Activated CD4-positive, alpha-beta memory T cell treated with anti-CD3 and anti-CD28 coated beads for 36 hours (primary cell): ENCODE measurements at regions not wholly inside any gene's neighbourhood (a gene's known extent, or its start where the extent isn't known, plus 50 kb on each side); places are given as distances from the start of the nearest gene placed in this dataset.

ENCODE experiments used
- CTCF ChIA-PET: fragments of 350-600 bp; sonication (Branson Sonifier 250); formaldehyde crosslinking; loops from one replicate; lab custom pipeline; 2021; ENCODE audit warnings: antibody characterized with exemption, inconsistent platforms; lab: Charles Lee
- POLR2A ChIA-PET: fragments of 350-600 bp; sonication (Branson Sonifier 250); formaldehyde crosslinking; loops from one replicate; lab custom pipeline; 2021; ENCODE audit warnings: antibody characterized with exemption; lab: Charles Lee
- DNase-seq: peaks from one replicate; pipeline ENCODE4 v3.0.0-alpha.2; 2020
- H3K27ac Mint-ChIP-seq: one replicate; pipeline ENCODE4 v1.8.0; 2021; ENCODE audit warnings: mixed read lengths
- H3K27me3 Mint-ChIP-seq: one replicate; pipeline ENCODE4 v1.8.0; 2021; ENCODE audit warnings: mixed read lengths
- H3K36me3 Mint-ChIP-seq: one replicate; pipeline ENCODE4 v1.8.0; 2021; ENCODE audit warnings: mixed read lengths
- H3K4me1 Mint-ChIP-seq: one replicate; pipeline ENCODE4 v1.8.0; 2021; ENCODE audit warnings: low read depth, mixed read lengths
- H3K4me3 Mint-ChIP-seq: one replicate; pipeline ENCODE4 v1.8.0; 2021; ENCODE audit warnings: mild to moderate bottlenecking, mixed read lengths
- H3K9me3 Mint-ChIP-seq: one replicate; pipeline ENCODE4 v1.8.0; 2021; ENCODE audit warnings: mixed read lengths
- intact Hi-C: fragments of 100-400 bp; cut with micrococcal nuclease; formaldehyde crosslinking; loops from one replicate; pipeline ENCODE4 v1.15.1; 2023

DNA sequence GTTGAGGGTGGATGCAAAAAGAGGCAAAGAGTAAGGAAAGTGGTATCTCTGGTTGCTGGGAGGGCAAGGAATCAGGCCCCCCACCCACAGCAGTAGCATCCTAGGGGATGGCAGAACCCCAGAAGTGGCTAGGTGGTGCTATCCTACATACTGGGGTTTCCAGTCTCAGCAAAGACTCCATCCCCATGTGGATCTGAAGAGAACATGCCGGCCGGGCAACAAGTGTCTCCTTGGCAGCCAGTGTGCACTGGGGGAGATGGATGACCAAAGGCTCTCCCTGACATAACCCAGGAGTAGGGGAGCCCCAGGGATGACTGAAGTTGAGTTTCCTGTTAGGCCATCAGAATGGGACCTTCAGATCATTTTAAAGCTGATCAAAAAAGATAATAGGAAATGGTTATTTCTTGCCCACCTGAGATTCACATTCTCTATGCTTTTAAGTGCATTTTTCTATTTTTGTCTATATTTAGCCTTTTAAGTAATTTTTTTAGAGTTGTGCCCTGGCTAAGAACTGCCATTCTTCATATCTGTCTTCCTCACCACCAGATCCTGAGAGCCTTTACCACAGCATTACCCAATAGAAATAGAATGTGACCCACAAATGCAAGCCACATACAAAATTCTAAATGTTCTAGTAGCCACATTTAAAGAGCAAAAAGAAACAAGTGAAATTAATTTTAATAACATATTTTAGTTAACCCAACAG, 78.7 kb upstream of the SMIM23 start:
- no peak overlapping the region for H3K4me3 Mint-ChIP-seq
- no peaks in the 10 kb centered on the region for H3K9me3 Mint-ChIP-seq
- DNase-seq = no peak
- ChIA-PET CTCF (no interaction called here), POLR2A (no interaction called here)
- H3K27ac Mint-ChIP-seq = no peak overlapping the region
- intact Hi-C loops = no loop called here
- H3K27me3 Mint-ChIP-seq = peaks cover 2% of the 10 kb centered on the region
- H3K36me3 Mint-ChIP-seq = no peaks in the 10 kb centered on the region
- no peaks in the 10 kb centered on the region for H3K4me1 Mint-ChIP-seq

DNA sequence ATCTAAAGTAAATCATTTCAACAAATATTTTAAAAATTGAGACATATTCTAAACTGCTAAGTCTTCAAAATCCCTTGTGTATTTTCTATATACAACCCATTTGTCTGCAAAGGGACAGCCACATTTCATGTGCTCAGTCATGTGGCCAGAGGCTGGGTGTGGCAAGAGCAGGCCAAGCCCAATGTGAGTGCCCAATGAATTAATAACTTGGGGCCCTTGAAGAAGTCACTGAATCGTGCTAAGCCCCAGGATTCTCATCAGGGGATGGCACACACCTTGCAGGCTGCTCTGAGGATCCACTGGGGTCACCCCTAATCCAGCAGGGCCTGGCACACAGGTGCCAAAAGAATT, 78.2 kb upstream of the SMIM23 start:
- H3K9me3 Mint-ChIP-seq = no peaks in the 10 kb centered on the region
- H3K4me3 Mint-ChIP-seq = no peak overlapping the region
- no peak overlapping the region for H3K27ac Mint-ChIP-seq
- intact Hi-C loops = no loop called here
- H3K27me3 Mint-ChIP-seq = peaks cover 3% of the 10 kb centered on the region
- ChIA-PET POLR2A (no interaction called here), CTCF (no interaction called here)
- no peaks in the 10 kb centered on the region for H3K4me1 Mint-ChIP-seq
- H3K36me3 Mint-ChIP-seq = no peaks in the 10 kb centered on the region
- DNase-seq = no peak

DNA sequence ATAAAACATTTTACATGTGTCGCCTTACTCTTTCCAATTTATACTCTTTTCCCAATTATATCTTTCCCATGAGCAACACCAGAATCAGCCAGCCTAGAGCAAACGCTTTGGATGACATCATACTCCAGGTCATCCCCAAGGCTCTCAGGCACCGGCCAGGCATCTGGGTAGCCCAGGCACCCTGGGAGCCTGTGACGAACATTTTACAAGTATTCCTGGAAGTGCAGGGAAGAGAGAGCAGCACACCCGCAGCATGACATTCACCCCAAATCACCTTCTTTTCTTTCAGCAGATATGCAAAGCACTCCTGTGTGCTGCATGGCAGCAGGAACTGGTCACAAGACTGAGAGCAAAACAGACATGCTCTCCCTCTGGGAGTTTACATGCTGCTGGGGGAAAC, 75.7 kb upstream of the SMIM23 start:
- ChIA-PET CTCF (no interaction called here), POLR2A (no interaction called here)
- Mint-ChIP-seq H3K4me3 (no peak overlapping the region), H3K27ac (no peak overlapping the region), H3K36me3 (no peaks in the 10 kb centered on the region), H3K9me3 (peaks cover 4% of the 10 kb centered on the region), H3K4me1 (no peaks in the 10 kb centered on the region), H3K27me3 (peaks cover 6% of the 10 kb centered on the region)
- intact Hi-C loops = no loop called here
- DNase-seq = no peak

DNA sequence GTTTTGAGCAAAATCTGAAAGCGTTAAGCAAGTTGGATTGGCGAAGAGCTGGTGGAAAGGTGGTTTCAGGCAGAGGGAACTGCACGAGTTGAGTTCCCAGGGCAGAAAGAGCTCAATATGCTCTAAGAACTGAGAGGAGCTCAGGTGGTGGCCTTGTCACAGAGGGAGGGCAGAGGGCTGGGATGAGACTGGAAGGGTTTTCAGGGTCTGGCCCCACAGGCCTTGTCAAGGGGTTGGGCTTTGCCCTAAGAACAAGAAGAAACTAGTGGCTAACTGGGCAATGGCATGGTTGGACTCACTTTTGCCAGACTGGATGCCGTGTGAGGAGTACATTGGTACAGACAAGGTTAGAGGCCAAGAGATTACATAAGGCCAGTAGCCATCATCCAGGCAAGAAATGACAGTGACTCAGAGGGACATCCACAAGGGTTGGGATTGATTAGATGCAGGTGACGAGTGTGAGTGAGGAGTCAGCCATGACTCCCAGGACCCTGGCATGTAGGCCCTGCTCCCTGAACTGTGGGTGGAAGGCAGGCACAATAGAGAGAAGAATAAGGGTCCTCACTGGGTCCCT, 75.1 kb upstream of the SMIM23 start:
- ChIA-PET CTCF (no interaction called here), POLR2A (no interaction called here)
- Mint-ChIP-seq H3K9me3 (peaks cover 4% of the 10 kb centered on the region), H3K4me1 (no peaks in the 10 kb centered on the region), H3K4me3 (no peak overlapping the region), H3K36me3 (no peaks in the 10 kb centered on the region), H3K27me3 (peaks cover 6% of the 10 kb centered on the region), H3K27ac (no peak overlapping the region)
- DNase-seq = no peak
- intact Hi-C loops = no loop called here

DNA sequence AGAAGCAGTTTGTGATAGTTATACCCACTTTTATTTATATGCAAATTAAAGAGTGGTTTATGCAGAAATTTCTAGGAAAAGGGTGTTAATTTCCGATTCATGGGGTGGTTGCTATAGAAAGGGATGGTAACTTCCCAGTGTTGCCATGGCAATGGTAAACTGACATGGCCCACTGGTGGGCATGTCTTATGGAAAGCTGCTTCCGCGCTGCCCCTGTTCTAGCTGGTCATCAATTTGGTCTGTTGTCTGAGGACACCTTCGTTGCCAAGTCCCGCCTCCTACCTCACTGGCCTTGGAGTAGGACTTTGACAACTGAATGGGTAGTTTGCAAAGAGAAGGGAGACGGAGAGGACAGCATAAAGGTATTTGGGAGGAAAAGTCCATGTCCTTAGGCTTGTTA, 74.0 kb upstream of the SMIM23 start:
- H3K4me1 Mint-ChIP-seq = no peaks in the 10 kb centered on the region
- ChIA-PET POLR2A (no interaction called here), CTCF (no interaction called here)
- no peak overlapping the region for H3K27ac Mint-ChIP-seq
- peaks cover 6% of the 10 kb centered on the region for H3K27me3 Mint-ChIP-seq
- no peak overlapping the region for H3K4me3 Mint-ChIP-seq
- intact Hi-C loops = no loop called here
- H3K36me3 Mint-ChIP-seq = no peaks in the 10 kb centered on the region
- no peak for DNase-seq
- peaks cover 4% of the 10 kb centered on the region for H3K9me3 Mint-ChIP-seq

DNA sequence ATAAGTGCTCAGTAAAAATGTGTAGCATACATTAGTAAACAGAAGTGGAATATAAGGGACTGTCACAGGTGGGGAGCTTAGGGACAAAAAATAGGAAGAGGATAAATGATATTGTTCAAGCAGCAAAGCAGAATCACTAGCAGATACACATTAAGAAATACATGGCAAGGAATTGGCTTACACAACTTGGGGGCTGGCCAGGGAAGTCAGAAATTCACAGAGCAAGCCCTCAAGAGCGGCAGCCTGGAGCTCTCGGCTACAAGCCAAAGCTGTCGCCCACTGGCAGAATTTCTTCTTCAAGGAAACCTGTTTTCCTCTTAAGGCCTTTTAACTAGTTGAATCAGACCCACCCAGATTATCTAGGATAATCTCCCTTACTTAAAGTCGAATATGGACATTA, 73.0 kb upstream of the SMIM23 start:
- CTCF ChIA-PET = no interaction called here
- Mint-ChIP-seq H3K36me3 (no peaks in the 10 kb centered on the region), H3K4me3 (no peak overlapping the region), H3K9me3 (peaks cover 4% of the 10 kb centered on the region), H3K27ac (no peak overlapping the region), H3K4me1 (no peaks in the 10 kb centered on the region), H3K27me3 (peaks cover 10% of the 10 kb centered on the region)
- POLR2A ChIA-PET = no interaction called here
- intact Hi-C loops = no loop called here
- no peak for DNase-seq

DNA sequence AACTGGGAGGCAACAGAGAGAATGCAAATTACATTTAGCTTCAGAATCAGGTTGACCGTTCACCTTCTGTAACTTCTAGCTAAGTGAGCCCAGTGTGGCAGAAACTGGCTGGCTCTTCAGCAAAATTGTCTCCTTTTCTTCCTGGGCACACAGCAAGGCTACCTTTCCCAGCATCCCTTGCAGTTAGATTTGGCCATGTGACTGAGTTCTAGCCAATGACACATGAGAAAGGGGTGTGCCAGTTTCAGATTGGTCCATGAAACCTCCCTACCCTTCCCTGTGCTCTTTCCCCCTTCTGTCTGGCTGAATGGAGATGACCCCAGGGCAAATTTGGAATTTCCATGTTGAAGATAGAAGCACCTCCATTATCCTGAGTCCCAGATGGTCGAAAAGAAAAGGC, 72.5 kb upstream of the SMIM23 start:
- ChIA-PET CTCF (no interaction called here), POLR2A (no interaction called here)
- H3K36me3 Mint-ChIP-seq = no peaks in the 10 kb centered on the region
- H3K9me3 Mint-ChIP-seq = peaks cover 4% of the 10 kb centered on the region
- peaks cover 15% of the 10 kb centered on the region for H3K27me3 Mint-ChIP-seq
- intact Hi-C loops = no loop called here
- H3K4me3 Mint-ChIP-seq = no peak overlapping the region
- H3K27ac Mint-ChIP-seq = no peak overlapping the region
- no peaks in the 10 kb centered on the region for H3K4me1 Mint-ChIP-seq
- no peak for DNase-seq

DNA sequence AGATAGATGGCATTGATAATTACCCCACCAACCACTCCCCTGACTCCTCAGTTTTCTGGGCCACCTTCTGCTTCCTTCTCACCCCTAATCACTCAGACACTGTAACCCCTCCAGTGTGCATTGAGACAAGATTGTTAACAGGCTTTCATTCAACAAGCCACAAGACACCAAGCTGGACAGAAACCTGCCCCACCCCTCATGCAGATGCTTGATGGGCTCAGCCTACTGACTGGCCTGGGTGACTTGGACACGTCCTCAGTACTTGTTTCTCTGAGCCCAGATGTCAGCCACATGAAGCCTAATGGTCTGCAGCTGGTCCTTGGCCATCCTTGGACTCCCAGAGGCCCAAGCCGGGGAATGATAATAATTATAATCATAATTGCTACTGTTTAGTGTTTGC, 71.4 kb upstream of the SMIM23 start:
- Mint-ChIP-seq H3K36me3 (no peaks in the 10 kb centered on the region), H3K4me1 (no peaks in the 10 kb centered on the region), H3K27me3 (peaks cover 16% of the 10 kb centered on the region), H3K27ac (no peak overlapping the region), H3K9me3 (peaks cover 4% of the 10 kb centered on the region), H3K4me3 (no peak overlapping the region)
- ChIA-PET POLR2A (no interaction called here), CTCF (no interaction called here)
- DNase-seq = no peak
- intact Hi-C loops = no loop called here

DNA sequence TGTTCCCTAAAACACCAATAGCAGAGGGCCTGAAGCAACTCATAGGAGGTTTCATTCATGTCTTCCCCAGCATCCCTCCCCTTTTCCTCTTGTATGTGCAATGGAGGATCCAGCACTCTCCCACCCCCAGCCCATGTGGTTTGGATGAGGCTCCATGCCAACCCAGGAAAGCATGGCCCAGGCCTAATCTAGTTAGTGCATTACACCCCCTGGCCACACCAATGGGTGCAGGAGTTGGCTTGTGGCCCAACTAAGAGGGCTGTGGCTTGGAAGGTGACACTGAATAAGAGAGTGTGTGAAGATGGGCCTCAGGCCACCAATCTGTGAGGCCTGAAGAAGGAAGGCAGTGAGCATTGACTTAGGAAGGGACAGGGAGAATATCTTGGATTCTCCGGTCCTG, 70.8 kb upstream of the SMIM23 start:
- CTCF ChIA-PET = no interaction called here
- H3K9me3 Mint-ChIP-seq = peaks cover 4% of the 10 kb centered on the region
- no peaks in the 10 kb centered on the region for H3K36me3 Mint-ChIP-seq
- POLR2A ChIA-PET = no interaction called here
- H3K27me3 Mint-ChIP-seq = peaks cover 15% of the 10 kb centered on the region
- intact Hi-C loops = no loop called here
- no peaks in the 10 kb centered on the region for H3K4me1 Mint-ChIP-seq
- DNase-seq = no peak
- H3K27ac Mint-ChIP-seq = no peak overlapping the region
- no peak overlapping the region for H3K4me3 Mint-ChIP-seq

DNA sequence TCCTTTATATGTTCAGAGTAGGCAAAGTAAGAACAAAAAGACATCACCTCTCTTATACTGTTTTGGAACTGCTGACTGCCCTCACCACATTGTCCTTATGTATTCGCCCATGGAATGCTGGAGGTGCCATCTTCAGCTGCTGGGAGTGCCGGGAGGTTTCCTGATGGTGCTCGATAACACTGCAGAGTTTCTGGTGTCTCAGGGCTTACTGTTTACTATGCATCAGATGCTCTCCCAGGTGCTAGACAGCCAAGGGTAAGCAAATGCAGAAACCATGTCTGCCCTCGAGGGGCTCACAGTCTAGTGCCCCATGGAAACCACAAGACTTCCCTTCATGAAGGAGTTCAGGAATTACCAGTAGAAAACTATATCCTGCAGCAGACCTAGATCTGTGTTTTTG, 70.1 kb upstream of the SMIM23 start:
- H3K4me1 Mint-ChIP-seq = no peaks in the 10 kb centered on the region
- intact Hi-C loops = no loop called here
- CTCF ChIA-PET = no interaction called here

DNA sequence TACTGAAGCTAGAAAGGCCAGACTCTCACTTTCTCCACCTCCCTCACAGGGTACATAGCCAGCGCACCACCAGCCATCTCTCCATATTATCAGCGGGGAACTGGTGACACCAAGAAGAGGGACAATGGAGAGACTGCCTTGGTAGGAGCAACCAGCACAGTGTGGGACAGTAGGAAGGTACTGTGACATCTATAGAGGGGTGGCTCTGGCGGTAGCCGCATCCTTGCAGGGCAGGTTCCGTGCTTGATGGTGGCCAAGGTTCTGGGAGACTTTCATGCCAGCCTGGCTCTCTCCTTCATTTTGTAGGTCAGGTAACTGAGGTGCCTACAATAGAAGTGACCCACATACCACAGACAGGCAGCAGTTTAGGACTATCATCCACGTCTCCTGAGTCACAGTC, 65.5 kb upstream of the SMIM23 start:
- Mint-ChIP-seq H3K36me3 (no peaks in the 10 kb centered on the region), H3K9me3 (no peaks in the 10 kb centered on the region), H3K4me3 (no peak overlapping the region), H3K4me1 (no peaks in the 10 kb centered on the region), H3K27me3 (peaks cover 26% of the 10 kb centered on the region), H3K27ac (no peak overlapping the region)
- no peak for DNase-seq
- intact Hi-C loops = no loop called here
- CTCF ChIA-PET = no interaction called here
- POLR2A ChIA-PET = no interaction called here

More for the DNA sequence above, 70.1 kb upstream of the SMIM23 start:
- Mint-ChIP-seq H3K4me3 (no peak overlapping the region), H3K27ac (no peak overlapping the region), H3K36me3 (no peaks in the 10 kb centered on the region), H3K9me3 (peaks cover 4% of the 10 kb centered on the region), H3K27me3 (peaks cover 20% of the 10 kb centered on the region)
- no peak for DNase-seq
- POLR2A ChIA-PET = no interaction called here

DNA sequence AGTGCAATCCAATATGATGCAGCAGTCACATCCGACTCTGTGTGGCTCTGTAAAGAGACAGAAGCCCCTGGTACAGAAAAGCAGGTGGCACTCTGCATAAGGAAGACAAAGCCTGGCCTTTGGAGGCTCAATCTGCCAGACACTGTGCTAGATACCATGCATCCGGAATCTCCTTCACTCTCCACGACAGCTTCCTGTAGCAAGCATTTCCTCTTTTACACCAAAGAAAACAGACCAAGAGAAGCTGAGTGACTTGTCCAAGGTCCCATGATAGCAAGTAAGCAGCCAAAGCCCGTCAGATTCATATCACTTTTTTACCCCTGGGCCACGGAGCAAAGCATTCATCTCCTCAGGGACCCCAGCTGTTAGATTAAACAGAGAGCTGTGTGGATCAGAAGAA, 64.2 kb upstream of the SMIM23 start:
- ChIA-PET CTCF (no interaction called here), POLR2A (no interaction called here)
- H3K27me3 Mint-ChIP-seq = peaks cover 27% of the 10 kb centered on the region
- no peak for DNase-seq
- H3K4me1 Mint-ChIP-seq = no peaks in the 10 kb centered on the region
- H3K36me3 Mint-ChIP-seq = no peaks in the 10 kb centered on the region
- no peak overlapping the region for H3K27ac Mint-ChIP-seq
- intact Hi-C loops = no loop called here
- no peak overlapping the region for H3K4me3 Mint-ChIP-seq
- peaks cover 2% of the 10 kb centered on the region for H3K9me3 Mint-ChIP-seq

DNA sequence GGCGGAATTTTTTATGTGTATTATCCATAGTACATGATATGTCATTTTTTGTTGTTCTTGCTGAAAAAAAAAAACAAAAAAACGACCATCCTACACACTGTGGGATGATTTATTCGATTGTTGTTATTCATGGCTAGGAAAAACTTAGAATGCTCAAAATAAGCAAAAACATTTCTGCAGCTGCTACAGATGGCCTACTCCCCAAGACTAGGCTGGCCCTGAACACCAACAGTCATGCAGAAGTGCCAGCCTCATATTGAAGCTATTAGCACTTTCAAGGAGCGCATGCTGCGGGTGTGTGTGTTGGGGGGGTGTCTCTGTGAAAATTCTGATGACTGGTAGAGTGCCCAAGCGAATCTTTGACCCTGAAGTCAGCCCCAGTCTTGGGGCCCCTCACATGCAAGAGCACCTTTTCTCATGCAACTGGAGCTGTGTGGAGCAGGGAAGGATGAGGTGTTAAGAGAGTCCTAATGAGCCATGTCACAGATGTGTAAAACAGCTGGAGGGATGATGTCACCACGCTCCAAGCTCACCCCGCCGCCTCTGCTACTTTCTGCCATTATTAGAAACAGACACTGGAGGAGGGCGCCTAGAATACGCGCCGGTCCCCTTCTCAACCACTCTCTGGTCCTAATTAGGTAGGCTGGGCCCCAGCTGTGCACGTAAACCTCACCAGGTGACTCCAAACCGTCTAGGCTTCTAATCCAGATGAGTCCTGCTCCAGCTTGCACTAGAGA, 61.0 kb upstream of the SMIM23 start:
- intact Hi-C loops = no loop called here
- H3K4me3 Mint-ChIP-seq = no peak overlapping the region
- no peak overlapping the region for H3K27ac Mint-ChIP-seq
- no peaks in the 10 kb centered on the region for H3K4me1 Mint-ChIP-seq
- POLR2A ChIA-PET = no interaction called here
- no peaks in the 10 kb centered on the region for H3K36me3 Mint-ChIP-seq
- H3K27me3 Mint-ChIP-seq = peaks cover 20% of the 10 kb centered on the region
- CTCF ChIA-PET = no interaction called here
- peaks cover 18% of the 10 kb centered on the region for H3K9me3 Mint-ChIP-seq
- DNase-seq = no peak
